Smooth muscle cell of the brain vasculature (primary cell): ENCODE measurements at regions not wholly inside any gene's neighbourhood (a gene's known extent, or its start where the extent isn't known, plus 50 kb on each side); places are given as distances from the start of the nearest gene placed in this dataset.
"Not testable (repeated sequence)": the region's sequence is repeated elsewhere in the genome, so short reads cannot be mapped to it uniquely, and the experiment has no call there.

Experiments used
- DNase-seq: peaks from one replicate; pipeline ENCODE4 v3.0.0-alpha.2; 2012; ENCODE audit warnings: low read depth, low spot score

GRCh38 chr1:88538222-88538899 lies 145.7 kb upstream of the PKN2 start:
- no peak for DNase-seq

- no peak for DNase-seq
Observed at GRCh38 chr1:88540255-88540654, 143.8 kb upstream of the PKN2 start.

- DNase-seq: no peak
Observed at GRCh38 chr1:88541596-88541995, 142.5 kb upstream of the PKN2 start.

- DNase-seq: no peak
Observed at GRCh38 chr1:88544195-88544594, 139.9 kb upstream of the PKN2 start.

GRCh38 chr1:88549536-88549935 lies 134.5 kb upstream of the PKN2 start:
- DNase-seq: no peak

GRCh38 chr1:88552226-88552625 lies 131.8 kb upstream of the PKN2 start:
- DNase-seq: no peak

- no peak for DNase-seq
Observed at GRCh38 chr1:88557014-88557413, 127.1 kb upstream of the PKN2 start.

- no peak for DNase-seq
Observed at GRCh38 chr1:88560621-88561020, 123.5 kb upstream of the PKN2 start.

GRCh38 chr1:88562991-88563390 lies 121.1 kb upstream of the PKN2 start:
- DNase-seq: no peak

GRCh38 chr1:88566615-88567387 lies 117.3 kb upstream of the PKN2 start:
- no peak for DNase-seq

GRCh38 chr1:88571506-88571905 lies 112.6 kb upstream of the PKN2 start:
- no peak for DNase-seq

GRCh38 chr1:88579598-88579997 lies 104.5 kb upstream of the PKN2 start:
- DNase-seq: no peak

GRCh38 chr1:88581703-88582102 lies 102.4 kb upstream of the PKN2 start:
- DNase-seq: no peak

GRCh38 chr1:88593358-88593757 lies 90.7 kb upstream of the PKN2 start:
- no peak for DNase-seq

- no peak for DNase-seq
Observed at GRCh38 chr1:88595355-88596002, 88.6 kb upstream of the PKN2 start.

GRCh38 chr1:88597973-88598372 lies 86.1 kb upstream of the PKN2 start:
- DNase-seq: not testable (repeated sequence)

GRCh38 chr1:88608139-88608943 lies 75.7 kb upstream of the PKN2 start:
- no peak for DNase-seq

- DNase-seq: no peak
Observed at GRCh38 chr1:88609051-88609450, 75.0 kb upstream of the PKN2 start.

- no peak for DNase-seq
Observed at GRCh38 chr1:88610687-88611086, 73.4 kb upstream of the PKN2 start.

GRCh38 chr1:88612292-88612691 lies 71.8 kb upstream of the PKN2 start:
- no peak for DNase-seq

- no peak for DNase-seq
Observed at GRCh38 chr1:88612773-88613172, 71.3 kb upstream of the PKN2 start.

GRCh38 chr1:88618331-88618730 lies 65.7 kb upstream of the PKN2 start:
- DNase-seq: no peak
